HG03103 (cell line): ENCODE measurements at regions not wholly inside any gene's neighbourhood (a gene's known extent, or its start where the extent isn't known, plus 50 kb on each side); places are given as distances from the start of the nearest gene placed in this dataset.
"Not testable (repeated sequence)": the region's sequence is repeated elsewhere in the genome, so short reads cannot be mapped to it uniquely, and the experiment has no call there.

Experiments used
- ATAC-seq: cut with Tn5 transposase; IDR thresholded peaks from one replicate; pipeline ENCODE4 v1.9.1; 2021; ENCODE audit warnings: low read depth; ENCODE audit not compliant: unreplicated experiment

DNA sequence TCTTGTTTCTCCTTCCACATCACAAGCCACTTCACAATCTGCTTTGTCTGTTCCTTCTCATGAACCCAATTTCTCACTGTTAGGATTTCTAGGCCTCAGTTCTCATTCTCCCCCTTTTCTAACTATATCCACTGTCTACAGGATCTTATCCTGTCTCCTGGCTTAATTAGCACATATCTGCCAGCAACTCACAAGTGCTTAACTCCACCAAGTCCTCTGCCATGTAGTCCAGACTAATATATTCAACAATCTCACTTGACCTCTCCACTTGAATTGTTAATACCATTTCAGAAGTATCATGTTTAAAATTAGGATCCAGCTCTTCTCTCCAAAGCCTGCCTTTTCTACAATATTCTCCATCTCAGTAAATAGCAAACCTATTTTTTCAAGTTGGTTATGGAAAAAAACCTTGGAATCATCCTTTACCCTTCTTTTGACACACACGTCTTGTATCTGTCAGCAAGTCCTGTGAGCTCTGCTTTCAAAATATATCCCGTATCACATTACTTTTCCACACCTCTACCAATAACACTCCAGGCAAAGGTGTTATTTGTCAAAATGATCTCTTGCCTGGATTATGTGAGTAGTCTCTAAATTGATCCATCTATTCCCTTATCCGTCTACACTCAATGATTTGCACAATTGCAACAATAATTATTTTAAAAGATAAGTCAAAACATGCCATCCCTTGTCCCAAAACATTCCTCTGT lies 127.2 kb upstream of the SLIT2 start:
- ATAC-seq, result no peak

GRCh38 chr4:20122198-20122988 lies 129.3 kb upstream of the SLIT2 start:
- ATAC-seq, result no peak

DNA sequence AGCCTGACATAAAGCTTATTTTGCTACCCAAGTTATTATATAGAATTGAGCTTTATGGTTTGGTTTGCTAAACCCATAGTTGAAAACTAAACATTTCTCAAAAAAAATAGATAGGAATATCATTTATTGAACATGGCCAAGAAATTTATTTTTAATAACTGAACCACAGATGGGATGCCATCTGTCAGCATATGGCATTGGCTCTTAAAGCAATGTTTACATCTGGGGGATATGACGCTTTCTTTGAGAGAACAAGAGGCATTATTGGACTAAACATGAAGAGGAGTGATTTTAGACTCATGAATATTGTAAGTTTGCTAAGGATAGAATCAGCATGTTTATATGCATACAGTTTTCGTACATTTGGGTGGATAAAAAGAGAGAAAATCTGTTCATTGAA lies 132.6 kb upstream of the SLIT2 start:
- ATAC-seq, result no peak

DNA sequence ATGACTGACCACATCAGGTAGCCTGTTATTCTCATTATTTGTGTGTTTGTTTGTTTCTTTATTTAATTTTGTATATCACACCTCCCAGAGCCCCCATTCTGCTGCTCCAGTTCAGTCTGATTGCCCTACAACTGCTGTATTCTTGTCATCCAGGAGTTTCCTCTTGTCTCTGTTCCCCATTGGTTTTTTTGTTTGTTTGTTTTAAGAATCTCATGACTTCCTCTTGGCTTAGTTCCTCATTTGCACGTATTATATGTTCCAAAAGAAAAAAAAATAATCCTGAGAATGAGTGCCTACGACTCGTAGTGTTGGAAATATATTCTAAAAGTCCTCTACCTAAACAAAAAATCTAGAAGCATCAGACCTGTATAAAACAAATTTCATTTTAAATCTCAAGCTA lies 142.3 kb upstream of the SLIT2 start:
- ATAC-seq, result no peak

GRCh38 chr4:20106921-20107320 lies 144.8 kb upstream of the SLIT2 start:
- ATAC-seq, result no peak

- ATAC-seq, result no peak
These were observed 149.9 kb upstream of the SLIT2 start for GRCh38 chr4:20101831-20102230.

GRCh38 chr4:20096911-20097310 lies 154.8 kb upstream of the SLIT2 start:
- no peak for ATAC-seq

- ATAC-seq, result no peak
These were observed 155.7 kb upstream of the SLIT2 start for GRCh38 chr4:20095805-20096541.

GRCh38 chr4:20091781-20092180 lies 159.9 kb upstream of the SLIT2 start:
- ATAC-seq, result no peak

DNA sequence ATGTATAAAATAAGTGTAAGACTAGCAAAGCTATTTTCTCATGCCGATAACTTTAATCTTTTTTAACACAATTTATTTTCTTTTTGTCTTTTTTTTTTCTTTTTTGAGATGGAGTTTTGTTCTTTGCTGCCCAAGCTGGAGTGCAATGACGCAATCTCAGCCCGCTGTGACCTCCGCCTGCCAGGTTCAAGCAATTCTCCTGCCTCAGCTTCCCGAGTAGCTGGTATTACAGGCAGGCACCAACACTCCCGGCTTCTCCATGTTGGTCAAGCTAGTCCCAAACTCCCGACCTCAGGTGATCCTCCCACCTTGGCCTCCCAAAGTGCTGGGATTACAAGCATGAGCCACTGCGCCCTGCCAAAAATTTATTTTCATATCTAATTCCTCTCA lies 164.2 kb upstream of the SLIT2 start:
- no peak for ATAC-seq

DNA sequence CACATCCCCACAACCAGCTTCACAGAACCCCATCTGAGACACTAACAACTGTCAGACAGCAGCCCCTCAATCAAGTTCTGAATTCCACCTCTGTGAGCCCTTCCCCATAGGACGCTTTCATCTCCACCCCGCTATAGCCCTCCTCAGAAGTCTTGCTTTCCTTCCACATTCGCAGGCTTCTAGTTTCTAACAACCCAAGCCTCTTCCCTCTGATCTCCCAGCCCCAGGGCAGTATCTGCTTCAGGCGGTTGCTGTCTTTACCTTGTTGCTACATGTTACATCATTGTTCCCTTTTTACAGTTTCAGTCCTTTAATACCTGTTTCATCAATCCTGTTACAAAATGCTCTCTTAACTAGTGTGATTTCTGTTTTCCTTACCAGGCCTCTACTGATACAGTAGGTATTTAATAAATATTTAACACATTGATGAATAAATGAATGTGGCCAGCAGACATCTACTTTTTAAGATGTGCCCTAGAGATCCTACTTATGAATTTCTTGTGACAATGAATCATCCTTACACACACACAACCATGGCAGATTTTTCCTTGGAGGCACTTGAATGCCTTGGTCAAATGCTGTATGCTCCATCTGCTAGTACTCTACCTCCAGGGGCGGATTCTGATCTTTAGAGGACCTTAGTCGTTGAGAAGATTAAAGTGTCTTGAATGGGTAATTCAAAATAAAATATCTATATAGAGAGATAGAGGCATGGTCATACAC lies 164.7 kb upstream of the SLIT2 start:
- ATAC-seq, result no peak

GRCh38 chr4:20086067-20086798 lies 165.5 kb upstream of the SLIT2 start:
- no peak for ATAC-seq

DNA sequence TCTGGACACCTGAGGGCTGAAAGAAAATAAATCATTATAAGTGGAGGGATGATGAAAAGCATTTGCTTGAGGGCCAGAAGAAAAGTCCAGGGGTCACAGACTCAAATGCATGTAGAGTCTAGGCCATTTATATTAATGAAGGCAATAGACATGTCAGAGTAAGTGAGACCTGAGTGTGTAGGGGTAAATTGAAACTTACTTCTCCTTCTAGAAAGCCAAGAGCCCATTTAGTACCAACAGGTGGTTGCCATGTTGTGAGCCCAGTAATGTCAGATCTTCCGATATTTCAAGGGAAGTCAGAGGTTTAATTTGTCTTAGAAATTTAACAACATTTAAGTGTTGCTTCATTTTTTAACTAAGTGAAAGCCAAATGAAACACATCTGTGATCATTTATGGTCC lies 166.1 kb upstream of the SLIT2 start:
- no peak for ATAC-seq

DNA sequence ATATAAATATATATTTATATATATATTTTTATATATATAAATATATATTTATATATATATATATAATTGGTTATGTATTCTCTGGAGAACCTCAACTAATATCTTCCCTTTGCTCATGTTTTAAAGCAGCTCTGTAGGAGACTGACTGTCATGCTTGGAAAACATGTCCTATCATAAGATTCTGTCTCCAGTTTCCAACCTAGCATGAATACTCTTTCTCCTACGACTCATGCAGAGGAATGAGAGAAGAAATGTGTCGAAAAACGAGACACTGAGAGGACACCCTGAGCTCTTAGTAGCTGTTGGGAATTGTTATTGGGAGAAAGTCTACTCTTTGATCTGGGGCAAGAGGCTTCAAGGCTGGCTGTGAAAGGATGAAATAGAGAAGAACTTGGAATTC lies 166.5 kb upstream of the SLIT2 start:
- no peak for ATAC-seq

DNA sequence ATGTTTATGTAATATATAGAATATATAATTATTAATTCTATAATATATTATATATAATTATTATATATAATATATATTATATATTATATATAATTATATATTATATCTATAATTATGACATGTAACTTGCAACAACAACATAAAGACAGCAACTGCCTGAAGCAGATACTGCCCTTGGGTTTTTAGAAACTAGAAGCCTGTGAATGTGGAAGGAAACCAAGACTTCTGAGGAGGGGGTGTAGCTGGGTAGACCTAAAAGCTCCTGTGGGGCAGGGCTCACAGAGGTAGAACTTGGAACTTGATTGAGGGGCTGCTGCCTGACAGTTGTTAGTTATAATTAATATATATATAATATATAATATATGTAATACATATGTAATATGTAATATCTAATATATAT lies 167.2 kb upstream of the SLIT2 start:
- ATAC-seq, result no peak

DNA sequence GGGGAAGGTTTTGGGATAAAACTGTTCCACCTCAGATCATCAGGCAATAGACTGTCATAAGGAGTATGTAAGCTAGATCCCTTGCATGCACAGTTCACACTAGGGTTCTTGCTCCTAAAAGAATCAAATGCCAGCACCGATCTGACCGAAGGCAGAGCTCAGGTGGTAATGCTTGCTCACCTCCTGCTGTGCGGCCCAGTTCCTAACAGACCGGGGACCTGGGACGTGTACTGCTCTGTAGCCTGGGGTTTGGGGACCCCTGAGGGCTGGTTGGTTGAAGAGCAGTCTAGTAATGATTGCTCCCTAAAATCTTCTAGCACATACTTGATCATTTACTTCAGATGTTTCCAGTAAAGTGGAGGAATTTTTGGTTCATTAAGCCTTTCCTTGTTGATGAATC lies 173.1 kb upstream of the SLIT2 start:
- no peak for ATAC-seq

- no peak for ATAC-seq
These were observed 176.3 kb upstream of the SLIT2 start for GRCh38 chr4:20075248-20075871.

DNA sequence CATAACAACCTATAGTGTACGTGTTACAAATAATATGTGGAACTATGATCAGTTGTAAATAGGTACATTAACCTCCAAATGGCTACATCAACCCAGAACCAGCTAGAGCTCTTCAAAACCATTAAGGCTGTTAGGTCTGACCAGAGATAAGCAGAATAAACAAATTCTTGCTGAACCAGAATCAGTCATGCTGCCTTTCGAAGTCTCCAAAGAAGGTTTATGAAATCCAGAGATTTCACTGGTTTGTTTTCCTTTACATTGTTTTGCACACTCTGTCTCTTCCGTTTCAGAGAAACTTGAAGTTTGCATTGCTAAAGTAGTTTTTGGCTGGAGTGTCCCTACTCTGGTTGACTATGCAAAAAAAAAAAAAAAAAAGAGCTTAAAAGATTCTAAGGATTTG lies 177.3 kb upstream of the SLIT2 start:
- ATAC-seq, result no peak

DNA sequence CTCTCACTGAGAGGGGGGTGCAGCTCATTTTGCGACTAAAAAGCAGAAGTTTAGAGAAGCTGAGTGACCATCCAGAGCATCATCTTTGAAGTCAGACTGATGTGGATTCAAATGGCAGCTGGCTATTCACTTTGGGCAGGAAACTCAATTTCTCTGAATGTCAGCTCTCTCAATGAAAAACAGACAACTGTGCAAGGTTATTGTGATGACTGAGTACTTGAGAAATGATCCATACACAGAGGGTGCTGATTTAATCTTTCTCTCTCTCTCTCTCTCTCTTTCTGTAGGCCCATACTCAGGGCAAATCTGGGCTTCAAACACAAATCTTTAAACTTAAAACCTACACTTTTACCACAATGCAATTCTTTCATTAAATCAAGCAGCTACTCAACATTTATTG lies 185.8 kb upstream of the SLIT2 start:
- ATAC-seq, result no peak

DNA sequence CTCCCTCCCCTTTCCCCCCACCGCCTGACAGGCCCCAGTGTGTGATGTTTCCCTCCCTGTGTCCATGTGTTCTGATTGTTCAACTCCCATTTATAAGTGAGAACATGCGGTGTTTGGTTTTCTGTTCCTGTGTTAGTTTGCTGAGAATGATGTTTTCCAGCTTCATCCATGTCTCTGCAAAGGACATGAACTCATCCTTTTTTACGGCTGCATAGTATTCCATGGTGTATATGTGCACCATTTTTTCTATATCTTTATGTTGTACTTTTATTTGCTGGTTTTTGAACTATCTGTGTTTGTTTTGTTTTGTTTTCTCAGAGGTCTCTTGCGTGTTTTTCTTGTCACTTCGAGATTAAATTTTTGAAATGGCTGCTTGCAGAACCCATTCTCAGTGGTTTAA lies 188.8 kb upstream of the SLIT2 start:
- ATAC-seq, result not testable (repeated sequence)
